ENCODE measurements at regions not wholly inside any gene's neighbourhood (a gene's known extent, or its start where the extent isn't known, plus 50 kb on each side); places are given as distances from the start of the nearest gene placed in this dataset.

DNA sequence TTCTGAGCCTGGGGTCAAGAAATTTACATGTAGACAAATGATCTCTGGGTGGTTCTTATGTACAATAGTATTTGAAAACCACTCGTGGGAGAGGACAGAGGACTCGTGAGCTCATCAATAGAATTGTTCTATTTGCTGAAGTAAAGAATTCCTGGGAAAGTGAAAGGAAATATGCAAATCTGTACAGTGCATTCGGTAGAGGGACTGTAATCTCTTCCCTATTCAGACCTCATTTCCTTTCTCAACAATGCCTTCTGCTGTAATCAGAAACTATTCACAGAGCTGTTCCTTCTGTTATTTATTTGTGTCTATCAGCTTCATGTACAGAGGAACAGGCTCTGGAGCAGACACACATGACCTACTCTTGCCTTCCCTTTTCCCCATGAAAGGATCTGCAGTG is 709.4 kb upstream of the KIRREL3 start:
- Histone ChIP-seq H3K9me3 (ENCODE audit: insufficient read depth, low read length) (no peaks in the 10 kb centered on the region), H3K9ac (ENCODE audit: insufficient read length, low read depth) (no peak overlapping the region), H3K36me3 (ENCODE audit: insufficient read depth, insufficient read length, low read length) (no peaks in the 10 kb centered on the region), H3K4me1 (ENCODE audit: insufficient read depth, insufficient read length) (no peaks in the 10 kb centered on the region), H3K27me3 (ENCODE audit: insufficient read depth, insufficient read length) (no peaks in the 10 kb centered on the region), H3K4me3 (ENCODE audit: insufficient read length, low read depth) (no peak overlapping the region)
- TF ChIP-seq SUZ12 (IDR thresholded peaks at IDR 0.05; ENCODE audit: extremely low read depth, insufficient read depth, insufficient read length) (no peak), YY1 (IDR thresholded peaks at IDR 0.05; ENCODE audit: insufficient read depth, insufficient read length) (no peak), ZNF274 (IDR thresholded peaks at IDR 0.05; ENCODE audit: low read depth, low read length) (no peak)
- DNase-seq (ENCODE audit: low read depth, low spot score), result no peak

DNA sequence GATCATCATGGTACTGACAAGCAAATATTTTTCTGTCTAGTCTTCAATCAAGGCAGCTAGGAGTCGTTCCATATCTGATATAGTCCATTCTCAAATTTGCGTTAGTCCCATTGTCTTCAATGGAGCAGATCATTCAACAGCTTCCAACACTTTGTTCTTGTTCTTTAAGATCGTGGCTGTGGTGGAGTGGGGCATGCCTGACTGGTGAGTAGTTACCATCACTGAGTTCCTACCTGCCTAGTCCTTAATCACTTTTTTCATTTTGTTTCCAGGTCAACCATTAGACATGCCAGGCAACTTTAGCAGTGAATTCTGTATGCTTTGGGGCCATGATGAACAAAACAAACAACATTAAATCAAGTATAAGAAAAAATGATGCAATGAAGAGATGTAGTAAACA is 693.1 kb upstream of the KIRREL3 start:
- Histone ChIP-seq H3K36me3 (ENCODE audit: insufficient read depth, insufficient read length, low read length) (no peaks in the 10 kb centered on the region), H3K9me3 (ENCODE audit: insufficient read depth, low read length) (no peaks in the 10 kb centered on the region), H3K9ac (ENCODE audit: insufficient read length, low read depth) (no peak overlapping the region), H3K4me3 (ENCODE audit: insufficient read length, low read depth) (no peak overlapping the region), H3K27me3 (ENCODE audit: insufficient read depth, insufficient read length) (no peaks in the 10 kb centered on the region), H3K4me1 (ENCODE audit: insufficient read depth, insufficient read length) (no peaks in the 10 kb centered on the region)
- DNase-seq (ENCODE audit: low read depth, low spot score), result no peak
- no peak for TF ChIP-seq YY1 (IDR thresholded peaks at IDR 0.05; ENCODE audit: insufficient read depth, insufficient read length)
- no peak for TF ChIP-seq ZNF274 (IDR thresholded peaks at IDR 0.05; ENCODE audit: low read depth, low read length)
- TF ChIP-seq SUZ12 (IDR thresholded peaks at IDR 0.05; ENCODE audit: extremely low read depth, insufficient read depth, insufficient read length), result no peak

DNA sequence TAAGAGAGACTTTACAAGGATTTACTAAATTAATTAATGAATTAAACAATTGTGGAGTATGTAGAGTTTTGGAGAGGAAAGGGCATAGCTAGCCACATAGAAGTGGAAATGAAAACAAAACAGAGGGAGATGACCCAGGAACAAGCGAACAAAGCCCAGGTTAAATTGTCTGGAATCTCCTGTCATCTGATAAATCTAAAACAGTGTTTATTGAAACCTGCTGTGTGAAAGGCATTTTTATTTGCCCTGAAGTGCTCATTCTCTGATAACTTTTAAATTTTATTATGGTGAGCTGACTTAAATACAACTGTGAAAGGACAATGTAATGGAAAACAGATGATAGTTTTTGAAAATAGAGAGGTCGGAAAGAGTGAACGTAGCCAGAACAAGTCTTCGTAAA is 682.8 kb upstream of the KIRREL3 start:
- DNase-seq (ENCODE audit: low read depth, low spot score), result no peak
- H3K27me3 ChIP-seq (ENCODE audit: insufficient read depth, insufficient read length), result no peaks in the 10 kb centered on the region
- H3K4me3 ChIP-seq (ENCODE audit: insufficient read length, low read depth), result no peak overlapping the region
- no peaks in the 10 kb centered on the region for H3K4me1 ChIP-seq (ENCODE audit: insufficient read depth, insufficient read length)
- no peaks in the 10 kb centered on the region for H3K36me3 ChIP-seq (ENCODE audit: insufficient read depth, insufficient read length, low read length)
- TF ChIP-seq SUZ12 (IDR thresholded peaks at IDR 0.05; ENCODE audit: extremely low read depth, insufficient read depth, insufficient read length) (no peak), YY1 (IDR thresholded peaks at IDR 0.05; ENCODE audit: insufficient read depth, insufficient read length) (no peak), ZNF274 (IDR thresholded peaks at IDR 0.05; ENCODE audit: low read depth, low read length) (no peak)
- no peaks in the 10 kb centered on the region for H3K9me3 ChIP-seq (ENCODE audit: insufficient read depth, low read length)
- no peak overlapping the region for H3K9ac ChIP-seq (ENCODE audit: insufficient read length, low read depth)

DNA sequence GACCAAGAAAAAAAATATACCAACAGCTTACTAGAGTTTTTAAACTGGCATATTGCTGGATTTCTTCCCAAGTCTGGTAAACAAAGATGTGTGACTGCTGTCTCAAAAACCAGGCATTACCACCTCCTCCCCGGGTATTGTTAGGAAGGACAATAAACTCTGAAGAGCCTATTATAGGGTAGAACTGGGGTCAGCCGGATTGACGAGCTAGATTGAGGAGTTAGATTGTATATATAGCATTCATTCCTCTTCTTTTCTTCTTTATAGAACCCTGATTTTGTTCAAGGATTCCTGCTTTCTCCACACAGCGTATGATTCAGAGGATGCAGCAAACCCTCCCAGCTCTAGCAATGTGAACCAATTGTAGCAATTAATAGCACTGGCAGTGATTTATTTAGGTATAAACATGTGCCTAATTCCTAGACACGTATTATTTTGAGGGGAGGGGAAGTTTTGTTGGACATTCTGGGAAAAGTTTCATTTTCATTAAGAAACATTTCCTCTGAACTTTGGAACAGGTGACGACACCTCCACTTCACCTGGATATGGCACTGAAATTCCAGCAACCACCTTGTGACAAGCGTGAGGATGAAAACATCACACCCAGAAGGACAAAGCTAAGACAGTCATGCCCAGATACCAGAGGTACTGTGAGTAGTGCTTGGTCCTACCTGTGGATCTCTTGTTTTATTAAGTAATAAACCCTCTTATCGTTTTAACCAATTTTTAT is 679.4 kb upstream of the KIRREL3 start:
- H3K4me1 ChIP-seq (ENCODE audit: insufficient read depth, insufficient read length), result no peaks in the 10 kb centered on the region
- no peak overlapping the region for H3K4me3 ChIP-seq (ENCODE audit: insufficient read length, low read depth)
- H3K27me3 ChIP-seq (ENCODE audit: insufficient read depth, insufficient read length), result no peaks in the 10 kb centered on the region
- no peak for DNase-seq (ENCODE audit: low read depth, low spot score)
- no peak overlapping the region for H3K9ac ChIP-seq (ENCODE audit: insufficient read length, low read depth)
- TF ChIP-seq YY1 (IDR thresholded peaks at IDR 0.05; ENCODE audit: insufficient read depth, insufficient read length), result no peak
- H3K36me3 ChIP-seq (ENCODE audit: insufficient read depth, insufficient read length, low read length), result no peaks in the 10 kb centered on the region
- no peaks in the 10 kb centered on the region for H3K9me3 ChIP-seq (ENCODE audit: insufficient read depth, low read length)

DNA sequence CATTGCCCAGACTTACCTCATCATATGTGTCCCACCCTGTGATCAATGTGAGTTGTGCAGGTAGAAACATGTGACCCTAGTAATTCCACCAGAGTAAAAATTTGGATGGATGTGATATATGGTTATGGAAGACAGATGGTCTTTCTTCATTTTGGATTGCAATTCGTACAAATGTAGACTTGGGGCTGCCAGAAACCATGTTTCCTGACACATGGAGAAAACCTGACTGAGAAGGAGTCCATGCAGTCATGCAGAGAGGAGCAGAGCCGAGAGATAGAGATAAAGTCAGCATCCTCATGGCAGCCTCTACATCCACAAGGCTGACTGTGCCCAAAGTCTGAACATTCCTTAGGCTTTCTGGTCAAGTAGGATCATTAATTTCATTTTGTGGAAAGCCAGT is 678.1 kb upstream of the KIRREL3 start:
- Histone ChIP-seq H3K27me3 (ENCODE audit: insufficient read depth, insufficient read length) (no peaks in the 10 kb centered on the region), H3K9ac (ENCODE audit: insufficient read length, low read depth) (no peak overlapping the region), H3K4me3 (ENCODE audit: insufficient read length, low read depth) (no peak overlapping the region), H3K36me3 (ENCODE audit: insufficient read depth, insufficient read length, low read length) (no peaks in the 10 kb centered on the region), H3K9me3 (ENCODE audit: insufficient read depth, low read length) (no peaks in the 10 kb centered on the region), H3K4me1 (ENCODE audit: insufficient read depth, insufficient read length) (no peaks in the 10 kb centered on the region)
- TF ChIP-seq SUZ12 (IDR thresholded peaks at IDR 0.05; ENCODE audit: extremely low read depth, insufficient read depth, insufficient read length) (no peak), ZNF274 (IDR thresholded peaks at IDR 0.05; ENCODE audit: low read depth, low read length) (no peak), YY1 (IDR thresholded peaks at IDR 0.05; ENCODE audit: insufficient read depth, insufficient read length) (no peak)
- DNase-seq (ENCODE audit: low read depth, low spot score), result no peak

DNA sequence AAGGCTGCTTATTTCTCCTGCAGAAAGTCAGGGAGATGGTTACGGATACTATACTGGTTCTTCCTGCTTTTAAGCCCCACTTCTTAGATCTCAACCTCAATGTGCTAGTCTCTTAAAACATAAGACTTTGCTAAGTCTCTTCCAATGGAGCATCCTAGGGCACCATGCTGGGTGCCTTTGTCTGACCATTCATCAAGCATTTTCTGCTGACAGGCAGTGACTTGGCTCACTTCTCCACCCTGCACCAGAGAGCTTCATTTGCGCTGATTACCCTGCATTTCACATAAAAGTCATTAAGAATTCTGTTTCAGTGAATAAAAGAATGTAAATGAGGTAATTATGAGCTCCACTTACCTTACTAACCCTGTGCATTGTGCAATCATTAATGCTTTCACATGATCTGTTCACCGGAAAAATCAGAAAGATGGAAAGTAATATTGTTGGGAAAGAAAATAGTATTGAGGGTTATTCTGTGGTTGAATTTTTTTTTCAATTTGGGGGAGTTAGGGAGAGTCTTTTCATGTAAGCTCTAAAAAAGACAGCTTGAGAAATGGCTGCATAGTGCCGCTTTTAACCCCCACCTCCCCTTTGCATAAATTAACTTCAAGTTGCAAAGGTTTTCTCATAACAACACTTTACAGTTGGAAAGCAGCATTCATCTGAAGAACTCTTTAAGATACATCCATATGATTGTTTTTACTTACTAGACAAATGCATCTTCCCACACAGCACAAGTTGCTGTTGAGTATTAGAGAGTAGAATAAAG is 677.3 kb upstream of the KIRREL3 start:
- H3K4me1 ChIP-seq (ENCODE audit: insufficient read depth, insufficient read length), result no peaks in the 10 kb centered on the region
- H3K4me3 ChIP-seq (ENCODE audit: insufficient read length, low read depth), result no peak overlapping the region
- H3K36me3 ChIP-seq (ENCODE audit: insufficient read depth, insufficient read length, low read length), result no peaks in the 10 kb centered on the region
- H3K27me3 ChIP-seq (ENCODE audit: insufficient read depth, insufficient read length), result no peaks in the 10 kb centered on the region
- DNase-seq (ENCODE audit: low read depth, low spot score), result peak; percentile 22
- H3K9me3 ChIP-seq (ENCODE audit: insufficient read depth, low read length), result no peaks in the 10 kb centered on the region
- H3K9ac ChIP-seq (ENCODE audit: insufficient read length, low read depth), result no peak overlapping the region
- TF ChIP-seq YY1 (IDR thresholded peaks at IDR 0.05; ENCODE audit: insufficient read depth, insufficient read length) (no peak), ZNF274 (IDR thresholded peaks at IDR 0.05; ENCODE audit: low read depth, low read length) (no peak), SUZ12 (IDR thresholded peaks at IDR 0.05; ENCODE audit: extremely low read depth, insufficient read depth, insufficient read length) (no peak)

DNA sequence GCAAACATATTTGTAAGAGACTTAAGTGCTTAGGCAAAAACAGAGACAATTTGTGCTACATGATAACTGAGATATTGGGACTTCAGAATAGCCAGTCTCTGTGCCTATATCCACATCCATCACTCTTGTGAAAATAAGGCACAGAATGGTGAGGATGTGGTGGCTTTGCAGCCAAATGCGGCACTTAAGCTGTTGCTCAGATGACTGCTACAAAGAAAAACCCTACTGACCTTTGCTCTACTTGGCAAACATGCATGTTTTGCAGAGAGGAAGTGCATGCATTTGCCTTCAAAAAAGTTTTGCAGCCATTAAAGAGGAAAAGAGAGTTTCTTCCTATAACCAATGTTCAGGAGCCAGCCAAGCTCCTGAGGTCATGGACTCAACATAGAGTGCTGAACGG is 675.0 kb upstream of the KIRREL3 start:
- H3K4me3 ChIP-seq (ENCODE audit: insufficient read length, low read depth), result no peak overlapping the region
- H3K36me3 ChIP-seq (ENCODE audit: insufficient read depth, insufficient read length, low read length), result no peaks in the 10 kb centered on the region
- H3K27me3 ChIP-seq (ENCODE audit: insufficient read depth, insufficient read length), result no peaks in the 10 kb centered on the region
- H3K4me1 ChIP-seq (ENCODE audit: insufficient read depth, insufficient read length), result no peaks in the 10 kb centered on the region
- DNase-seq (ENCODE audit: low read depth, low spot score), result no peak
- H3K9me3 ChIP-seq (ENCODE audit: insufficient read depth, low read length), result no peaks in the 10 kb centered on the region
- TF ChIP-seq YY1 (IDR thresholded peaks at IDR 0.05; ENCODE audit: insufficient read depth, insufficient read length), result no peak
- TF ChIP-seq ZNF274 (IDR thresholded peaks at IDR 0.05; ENCODE audit: low read depth, low read length), result no peak
- no peak for TF ChIP-seq SUZ12 (IDR thresholded peaks at IDR 0.05; ENCODE audit: extremely low read depth, insufficient read depth, insufficient read length)
- no peak overlapping the region for H3K9ac ChIP-seq (ENCODE audit: insufficient read length, low read depth)
